Activated T-cell treated with anti-CD3 and anti-CD28 coated beads, Interleukin-2, amount 50 U/mL, for 24 hours (primary cell): ENCODE measurements at regions not wholly inside any gene's neighbourhood (a gene's known extent, or its start where the extent isn't known, plus 50 kb on each side); places are given as distances from the start of the nearest gene placed in this dataset.

ENCODE experiments used
- DNase-seq: peaks from one replicate; pipeline ENCODE4 v3.0.0-alpha.2; 2020
- H3K27ac Mint-ChIP-seq: 2 replicates; pipeline ENCODE4 v1.8.0; 2020; ENCODE audit warnings: mild to moderate bottlenecking, mixed read lengths
- H3K27me3 Mint-ChIP-seq: 2 replicates; pipeline ENCODE4 v1.8.0; 2020; ENCODE audit warnings: mixed read lengths
- H3K36me3 Mint-ChIP-seq: 2 replicates; pipeline ENCODE4 v1.8.0; 2020; ENCODE audit warnings: low read depth, mixed read lengths
- H3K4me1 Mint-ChIP-seq: 2 replicates; pipeline ENCODE4 v1.8.0; 2020; ENCODE audit warnings: low read depth, mixed read lengths
- H3K4me3 Mint-ChIP-seq: 2 replicates; pipeline ENCODE4 v1.8.0; 2020; ENCODE audit warnings: mild to moderate bottlenecking, moderate library complexity, mixed read lengths
- H3K9me3 Mint-ChIP-seq: 2 replicates; pipeline ENCODE4 v1.8.0; 2020; ENCODE audit warnings: mixed read lengths

DNA sequence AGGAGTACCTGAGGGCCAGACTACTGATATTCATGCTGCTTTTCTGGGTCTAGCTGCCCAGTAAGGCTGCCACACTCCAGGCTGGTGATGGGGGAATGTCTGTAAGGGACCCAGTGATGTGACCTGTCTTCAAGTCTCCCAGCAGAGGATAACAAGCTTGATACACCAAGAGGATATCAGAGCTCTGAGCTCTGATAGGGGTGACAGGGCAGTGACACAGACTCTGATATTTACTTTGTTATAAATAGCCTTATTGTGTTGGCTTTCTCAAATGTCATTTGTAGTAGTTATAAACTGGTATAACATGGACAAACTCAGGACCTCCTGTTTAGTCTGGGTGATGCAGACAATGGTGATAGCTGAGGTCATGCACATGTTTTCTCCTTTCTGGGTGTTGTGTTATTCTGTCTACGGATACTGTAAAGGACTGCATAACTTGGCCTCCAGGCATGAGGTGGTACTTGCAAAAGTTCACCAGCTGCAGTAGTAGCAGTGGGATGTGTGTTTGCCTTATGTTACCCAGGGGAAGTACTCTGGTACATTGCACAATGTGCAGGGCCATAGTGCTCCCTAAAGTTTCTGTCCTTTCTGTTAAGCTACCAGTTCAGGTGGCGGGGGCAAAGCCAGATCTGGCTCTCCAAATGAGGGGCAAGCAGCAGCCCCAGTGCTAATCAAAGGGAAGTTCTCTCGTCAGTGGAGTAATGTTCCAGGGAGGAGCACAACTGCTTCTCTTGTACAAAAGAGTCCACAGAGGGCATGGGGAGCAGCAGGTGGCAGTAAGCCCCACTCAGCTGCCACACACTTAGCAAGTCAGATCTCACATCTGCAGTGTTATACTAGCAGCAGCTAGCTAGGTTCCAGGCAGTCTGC is 812.2 kb downstream of the JRKL start:
- Mint-ChIP-seq H3K27ac (no peak overlapping the region), H3K4me3 (no peak overlapping the region), H3K36me3 (no peaks in the 10 kb centered on the region), H3K27me3 (no peaks in the 10 kb centered on the region), H3K4me1 (no peaks in the 10 kb centered on the region), H3K9me3 (peaks cover 8% of the 10 kb centered on the region)
- DNase-seq = no peak

DNA sequence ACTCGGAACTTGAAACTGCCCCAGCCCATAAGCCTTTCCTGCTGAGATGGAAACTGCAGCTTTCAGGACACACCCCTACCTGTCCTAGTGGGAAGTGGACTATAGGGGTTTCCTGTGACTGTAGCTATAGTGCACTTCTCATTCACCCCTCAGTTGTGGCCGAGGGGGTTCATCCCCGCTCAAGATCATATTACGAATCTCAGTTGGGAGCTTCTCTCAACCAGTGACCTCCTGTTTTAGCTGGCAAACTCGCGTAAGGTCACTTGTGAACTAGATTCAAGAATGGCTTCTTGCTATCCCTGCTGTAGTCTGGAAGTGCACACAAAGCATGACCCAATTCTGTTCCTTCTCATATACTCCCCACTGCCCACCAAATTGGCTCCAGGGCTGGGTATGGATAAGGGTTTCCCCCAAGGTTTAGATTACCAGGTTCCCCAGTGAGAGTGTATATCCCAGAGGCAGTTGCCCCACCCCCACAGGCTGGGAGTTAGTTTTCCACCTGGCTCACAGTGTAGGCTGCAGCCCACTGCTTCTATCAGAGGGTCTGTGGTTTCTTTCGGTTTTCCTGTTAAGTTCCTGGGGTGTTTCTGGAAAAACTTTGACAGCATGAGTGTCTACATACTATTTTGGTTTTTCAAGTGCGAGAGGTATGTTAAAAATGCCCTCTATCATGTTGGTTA is 812.9 kb downstream of the JRKL start:
- Mint-ChIP-seq H3K36me3 (no peaks in the 10 kb centered on the region), H3K4me1 (no peaks in the 10 kb centered on the region), H3K27me3 (no peaks in the 10 kb centered on the region)

DNA sequence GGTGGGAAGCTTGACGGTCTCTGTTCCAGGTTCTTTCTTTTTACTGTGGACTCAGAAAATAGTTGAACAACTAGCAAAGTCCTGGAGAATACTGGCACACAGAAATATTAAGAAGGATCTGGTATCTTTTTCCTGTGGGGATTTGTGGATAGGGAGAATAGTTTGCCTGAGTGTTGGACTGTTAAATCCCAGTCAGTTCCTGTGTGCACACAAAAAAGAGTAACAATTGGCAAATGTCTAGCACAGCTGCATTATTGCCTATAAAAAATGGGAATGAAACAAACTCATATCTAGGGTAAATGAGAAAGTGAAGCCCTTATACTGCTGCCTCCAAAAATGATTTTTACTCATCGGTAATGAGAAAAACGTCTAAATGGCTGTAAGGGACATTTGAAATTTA is 828.2 kb downstream of the JRKL start:
- Mint-ChIP-seq H3K27me3 (no peaks in the 10 kb centered on the region), H3K4me1 (no peaks in the 10 kb centered on the region), H3K27ac (no peak overlapping the region), H3K9me3 (no peaks in the 10 kb centered on the region), H3K4me3 (no peak overlapping the region), H3K36me3 (no peaks in the 10 kb centered on the region)
- no peak for DNase-seq

More for the DNA sequence above, 812.9 kb downstream of the JRKL start:
- H3K27ac Mint-ChIP-seq = no peak overlapping the region
- DNase-seq = no peak
- peaks cover 4% of the 10 kb centered on the region for H3K9me3 Mint-ChIP-seq
- no peak overlapping the region for H3K4me3 Mint-ChIP-seq

DNA sequence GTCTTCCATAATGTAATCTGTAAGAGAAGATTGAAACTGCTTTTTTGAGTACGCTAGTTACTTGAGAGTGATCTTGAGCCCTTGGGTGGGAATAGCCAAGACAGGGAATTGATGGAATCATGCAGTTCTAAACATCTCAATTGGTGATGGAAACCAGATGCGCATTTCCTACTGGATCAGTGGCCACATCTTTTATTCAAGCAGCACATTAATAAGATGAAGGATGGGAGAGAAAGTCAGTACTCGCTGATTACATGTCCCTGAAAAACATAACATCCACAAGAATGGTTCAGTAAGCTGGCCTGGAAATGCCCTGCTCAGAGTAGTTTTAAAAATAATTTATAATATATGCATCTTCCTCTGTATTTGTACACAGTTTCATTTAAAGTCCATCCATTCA is 833.8 kb downstream of the JRKL start:
- H3K4me3 Mint-ChIP-seq = no peak overlapping the region

DNA sequence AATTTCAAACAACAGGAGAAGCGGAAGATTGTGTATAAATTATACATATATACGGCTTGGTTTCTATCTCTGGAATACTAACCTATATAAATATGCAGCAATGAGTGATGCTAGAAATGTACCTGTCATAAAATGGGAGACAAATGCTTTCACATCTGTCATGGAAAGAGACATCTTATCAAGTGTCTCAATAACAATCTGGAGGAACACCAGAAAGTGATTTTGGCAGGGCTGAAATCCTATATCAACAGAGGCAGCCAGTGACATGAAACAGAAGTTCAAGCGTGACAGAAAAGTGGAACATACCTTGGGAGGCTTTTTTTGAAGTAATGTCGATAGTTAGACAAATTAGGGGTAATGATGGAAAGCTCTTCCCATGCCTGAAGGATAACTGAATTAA is 834.6 kb downstream of the JRKL start:
- no peaks in the 10 kb centered on the region for H3K4me1 Mint-ChIP-seq
- H3K9me3 Mint-ChIP-seq = peaks cover 3% of the 10 kb centered on the region
- H3K27me3 Mint-ChIP-seq = no peaks in the 10 kb centered on the region
- H3K4me3 Mint-ChIP-seq = no peak overlapping the region
- H3K36me3 Mint-ChIP-seq = no peaks in the 10 kb centered on the region
- no peak overlapping the region for H3K27ac Mint-ChIP-seq
- DNase-seq = no peak

More for the DNA sequence above, 833.8 kb downstream of the JRKL start:
- no peaks in the 10 kb centered on the region for H3K9me3 Mint-ChIP-seq
- no peak for DNase-seq
- no peaks in the 10 kb centered on the region for H3K27me3 Mint-ChIP-seq
- no peaks in the 10 kb centered on the region for H3K4me1 Mint-ChIP-seq
- H3K36me3 Mint-ChIP-seq = no peaks in the 10 kb centered on the region
- H3K27ac Mint-ChIP-seq = no peak overlapping the region

DNA sequence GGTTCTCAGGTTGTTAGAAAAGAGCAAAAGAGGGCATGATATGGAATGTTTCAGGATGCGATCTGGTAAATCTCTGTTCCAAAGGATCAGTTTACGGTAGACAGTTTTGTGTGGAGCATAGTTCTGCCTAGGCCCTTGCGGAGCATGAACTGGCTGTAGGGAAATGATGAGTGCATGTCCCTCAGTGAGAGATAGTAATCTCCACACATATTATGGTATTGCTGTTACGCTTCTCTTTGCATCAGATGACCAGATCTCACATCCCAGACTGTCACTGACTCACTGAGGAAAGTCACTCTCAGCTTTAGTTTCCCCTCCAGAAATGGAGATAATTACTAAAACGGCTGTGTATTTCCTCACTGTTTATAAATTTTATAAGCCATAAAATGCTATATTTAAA is 836.0 kb downstream of the JRKL start:
- no peaks in the 10 kb centered on the region for H3K36me3 Mint-ChIP-seq
- peaks cover 3% of the 10 kb centered on the region for H3K9me3 Mint-ChIP-seq
- DNase-seq = no peak
- H3K4me3 Mint-ChIP-seq = no peak overlapping the region
- H3K27me3 Mint-ChIP-seq = no peaks in the 10 kb centered on the region
- no peak overlapping the region for H3K27ac Mint-ChIP-seq
- H3K4me1 Mint-ChIP-seq = no peaks in the 10 kb centered on the region

DNA sequence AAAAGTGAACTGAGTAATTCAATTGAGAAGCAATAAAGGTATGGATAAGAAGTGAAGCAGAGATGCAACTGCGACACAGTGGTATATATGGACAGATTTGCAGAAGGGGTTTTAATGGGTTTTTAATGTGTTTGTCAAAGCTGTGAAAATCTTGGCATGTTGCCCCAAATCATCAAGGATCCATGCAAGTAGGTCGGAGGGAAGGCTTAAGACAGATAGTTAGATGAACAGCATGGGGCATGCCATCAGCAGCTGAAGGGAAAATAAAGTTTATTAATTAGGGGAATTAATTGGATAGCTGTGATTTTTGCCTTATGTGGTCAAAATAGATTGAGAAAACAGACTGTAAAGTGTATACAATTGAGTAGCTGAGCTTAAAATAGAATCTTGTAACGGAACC is 840.1 kb downstream of the JRKL start:
- Mint-ChIP-seq H3K4me1 (no peaks in the 10 kb centered on the region), H3K9me3 (peaks cover 6% of the 10 kb centered on the region), H3K27ac (no peak overlapping the region), H3K27me3 (no peaks in the 10 kb centered on the region), H3K36me3 (no peaks in the 10 kb centered on the region), H3K4me3 (no peak overlapping the region)
- no peak for DNase-seq

DNA sequence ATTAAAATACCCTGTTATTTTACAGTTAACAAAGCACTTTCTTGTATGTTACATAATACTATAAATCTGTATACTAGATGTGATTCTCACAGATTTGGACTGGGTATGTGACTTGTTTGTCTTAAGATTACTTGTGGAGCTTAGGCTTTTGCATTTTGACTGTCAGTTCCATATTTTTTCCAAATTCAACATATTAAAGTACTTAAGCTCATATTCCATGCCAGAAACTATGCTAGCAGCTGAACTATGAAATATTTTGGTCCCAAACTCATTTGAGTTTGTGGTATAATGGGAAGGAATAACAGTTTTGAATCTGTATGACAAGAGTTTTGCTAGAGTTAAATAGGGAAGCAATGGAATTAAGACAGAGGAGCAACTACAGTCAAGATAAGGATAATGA is 841.4 kb downstream of the JRKL start:
- DNase-seq = no peak
- Mint-ChIP-seq H3K27me3 (no peaks in the 10 kb centered on the region), H3K36me3 (no peaks in the 10 kb centered on the region), H3K9me3 (peaks cover 6% of the 10 kb centered on the region), H3K27ac (no peak overlapping the region), H3K4me3 (no peak overlapping the region), H3K4me1 (no peaks in the 10 kb centered on the region)

DNA sequence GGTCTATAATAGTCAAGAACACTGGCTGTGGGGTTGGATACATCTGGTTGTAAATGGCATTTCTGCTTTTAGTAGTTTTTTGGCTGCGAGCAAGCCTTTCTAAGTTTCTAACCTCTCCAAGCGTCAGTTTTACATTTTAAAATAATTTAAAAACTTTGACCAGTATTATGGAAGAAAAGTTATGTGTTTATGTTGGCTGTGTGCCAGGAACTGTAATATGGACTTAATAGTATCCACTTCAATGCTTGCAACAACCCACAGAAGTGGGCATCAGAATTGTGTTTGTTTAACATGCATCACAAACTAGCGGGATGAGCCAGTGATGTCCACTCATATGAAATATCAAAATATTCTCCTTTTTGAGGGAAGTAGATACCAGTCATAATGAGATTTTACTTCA is 844.2 kb downstream of the JRKL start:
- H3K9me3 Mint-ChIP-seq = peaks cover 10% of the 10 kb centered on the region
- no peak overlapping the region for H3K27ac Mint-ChIP-seq
- no peaks in the 10 kb centered on the region for H3K4me1 Mint-ChIP-seq
- no peaks in the 10 kb centered on the region for H3K36me3 Mint-ChIP-seq
- DNase-seq = no peak
- H3K4me3 Mint-ChIP-seq = no peak overlapping the region
- no peaks in the 10 kb centered on the region for H3K27me3 Mint-ChIP-seq

DNA sequence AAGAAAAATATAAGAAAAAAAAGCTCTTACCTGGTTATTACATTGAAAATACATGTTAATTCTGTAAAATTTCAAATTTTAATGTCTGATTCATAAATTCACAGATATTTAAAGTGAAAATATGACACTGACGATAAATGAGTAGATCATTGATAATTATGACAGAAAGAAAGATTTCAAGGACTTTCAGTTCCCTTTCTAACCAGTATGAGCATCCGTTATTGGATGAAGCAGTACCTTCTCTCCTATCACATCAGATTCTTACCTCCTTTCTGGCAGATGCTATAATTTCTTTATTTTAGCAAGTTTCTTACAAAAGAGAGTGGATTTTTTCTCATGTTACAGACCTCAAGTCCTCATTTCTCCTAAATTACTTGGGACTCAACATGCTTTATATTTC is 847.3 kb downstream of the JRKL start:
- no peak overlapping the region for H3K27ac Mint-ChIP-seq
- no peaks in the 10 kb centered on the region for H3K36me3 Mint-ChIP-seq
- H3K4me3 Mint-ChIP-seq = no peak overlapping the region
- DNase-seq = no peak
- no peaks in the 10 kb centered on the region for H3K27me3 Mint-ChIP-seq
- H3K4me1 Mint-ChIP-seq = no peaks in the 10 kb centered on the region
- H3K9me3 Mint-ChIP-seq = peaks cover 8% of the 10 kb centered on the region

DNA sequence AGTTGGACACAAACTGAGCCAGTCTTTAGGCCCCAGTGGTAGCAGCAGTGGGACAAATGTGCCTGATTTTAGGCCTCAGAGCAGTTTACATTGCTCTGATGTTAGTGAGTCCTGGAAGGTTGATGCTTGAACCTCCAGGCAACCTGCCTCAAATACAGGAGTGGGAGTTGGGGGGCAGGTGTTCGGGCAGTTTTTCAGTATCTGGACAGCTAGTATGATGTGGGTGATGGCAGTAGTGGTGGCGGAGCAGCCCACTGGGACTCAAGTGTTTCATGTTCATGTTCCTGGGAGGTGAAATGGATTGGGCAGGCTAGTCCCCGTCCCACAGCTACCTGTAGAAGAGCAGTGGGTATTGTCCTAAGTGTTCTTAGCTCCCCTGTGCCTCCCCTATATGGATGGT is 857.8 kb downstream of the JRKL start:
- Mint-ChIP-seq H3K4me3 (no peak overlapping the region), H3K27ac (no peak overlapping the region), H3K27me3 (no peaks in the 10 kb centered on the region), H3K4me1 (no peaks in the 10 kb centered on the region), H3K36me3 (no peaks in the 10 kb centered on the region), H3K9me3 (peaks cover 4% of the 10 kb centered on the region)
- DNase-seq = no peak

DNA sequence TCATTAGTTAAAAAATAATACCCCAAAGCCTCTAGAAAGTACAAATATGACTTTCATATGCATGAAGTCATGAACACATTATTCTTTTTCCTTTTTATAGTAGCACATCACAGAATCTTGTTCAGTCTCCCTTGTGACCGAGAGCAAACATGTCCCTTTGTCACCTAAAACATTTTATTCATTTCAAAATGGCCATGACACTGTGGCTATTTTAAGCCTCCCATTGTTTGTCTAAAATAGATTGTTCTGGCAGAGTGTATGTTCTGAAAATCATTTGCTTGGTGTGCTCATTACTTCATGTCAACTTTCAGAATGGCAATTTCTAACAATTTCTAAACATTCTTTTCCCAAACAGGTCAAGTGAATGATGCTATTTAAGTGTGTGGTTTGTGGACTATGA is 865.0 kb downstream of the JRKL start:
- no peaks in the 10 kb centered on the region for H3K4me1 Mint-ChIP-seq
- no peak overlapping the region for H3K4me3 Mint-ChIP-seq
- no peak for DNase-seq
- no peaks in the 10 kb centered on the region for H3K27me3 Mint-ChIP-seq
- H3K36me3 Mint-ChIP-seq = no peaks in the 10 kb centered on the region
- H3K27ac Mint-ChIP-seq = no peak overlapping the region
- peaks cover 2% of the 10 kb centered on the region for H3K9me3 Mint-ChIP-seq

DNA sequence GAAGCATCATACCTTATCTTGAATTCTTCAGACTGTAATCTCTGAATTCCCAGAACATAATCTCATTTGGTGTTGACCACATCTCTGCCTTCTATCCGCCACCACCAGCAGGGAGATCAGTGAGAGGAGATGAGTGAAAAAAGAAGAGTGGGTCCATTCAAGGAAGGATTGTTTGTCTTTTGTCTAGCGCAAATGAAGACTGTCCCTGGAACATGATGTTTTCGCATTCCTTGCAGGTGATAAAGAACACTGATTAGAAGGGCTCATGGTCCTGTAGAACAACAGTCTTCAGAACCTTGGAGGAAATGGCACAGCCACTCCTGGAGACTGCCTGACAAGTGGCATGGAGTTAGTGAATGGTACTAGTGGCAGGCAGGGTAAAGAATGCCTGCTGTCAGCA is 869.6 kb downstream of the JRKL start:
- no peaks in the 10 kb centered on the region for H3K27me3 Mint-ChIP-seq
- H3K36me3 Mint-ChIP-seq = no peaks in the 10 kb centered on the region
- DNase-seq = no peak
- H3K4me1 Mint-ChIP-seq = no peaks in the 10 kb centered on the region
- H3K9me3 Mint-ChIP-seq = peaks cover 2% of the 10 kb centered on the region
- H3K4me3 Mint-ChIP-seq = no peak overlapping the region
- no peak overlapping the region for H3K27ac Mint-ChIP-seq

DNA sequence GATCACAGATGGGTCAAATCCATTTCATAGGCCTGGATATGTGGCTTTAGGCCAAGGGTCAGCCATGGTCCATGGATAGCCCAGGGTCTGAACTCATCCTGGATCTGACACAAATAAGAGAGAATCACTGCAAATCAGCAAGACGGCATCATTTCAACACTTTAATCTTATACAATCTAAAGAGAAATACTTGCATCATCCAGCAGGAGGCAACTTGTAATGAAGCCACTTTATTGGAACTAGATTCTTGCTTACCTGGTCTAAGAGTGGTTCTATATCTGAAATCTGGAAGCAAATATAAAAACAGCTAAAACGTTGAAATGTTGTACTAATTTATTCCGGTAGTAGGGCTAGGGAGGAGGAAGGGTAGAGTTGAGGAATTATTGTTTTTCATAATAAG is 870.1 kb downstream of the JRKL start:
- H3K27ac Mint-ChIP-seq = no peak overlapping the region
- no peak overlapping the region for H3K4me3 Mint-ChIP-seq
- peaks cover 2% of the 10 kb centered on the region for H3K9me3 Mint-ChIP-seq
- DNase-seq = no peak
- H3K27me3 Mint-ChIP-seq = no peaks in the 10 kb centered on the region
- no peaks in the 10 kb centered on the region for H3K4me1 Mint-ChIP-seq
- no peaks in the 10 kb centered on the region for H3K36me3 Mint-ChIP-seq

DNA sequence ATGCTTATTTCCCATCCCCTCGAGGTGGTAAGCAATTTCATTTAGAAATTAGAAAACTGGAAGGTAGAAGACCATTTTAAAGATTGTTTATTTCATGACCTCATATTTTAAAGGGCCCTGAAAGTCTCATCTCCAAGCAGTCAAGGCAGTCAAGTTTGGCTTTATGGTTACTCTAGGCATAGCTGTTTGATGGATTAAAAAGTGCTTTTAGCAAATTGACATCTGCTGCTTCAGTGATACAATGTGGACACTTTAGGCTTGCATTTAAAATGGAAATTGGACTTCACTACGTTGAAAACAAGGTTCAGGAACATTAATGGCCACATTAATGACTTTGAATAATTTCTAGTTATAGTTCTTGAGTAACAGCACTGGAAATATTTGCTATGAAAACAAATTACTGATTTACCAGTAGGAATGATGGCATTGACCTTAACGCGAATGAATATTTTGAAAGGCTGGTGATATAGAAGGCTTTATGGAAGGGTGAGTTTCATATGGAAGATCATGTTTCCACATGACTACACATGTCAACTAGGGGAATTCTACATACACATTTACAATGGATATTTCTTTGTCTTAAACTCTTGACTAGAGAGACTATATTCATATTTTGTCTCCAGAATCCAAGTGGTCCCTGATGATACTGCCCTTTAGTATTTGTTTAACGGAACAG is 873.5 kb downstream of the JRKL start:
- Mint-ChIP-seq H3K27me3 (no peaks in the 10 kb centered on the region), H3K36me3 (no peaks in the 10 kb centered on the region), H3K4me1 (no peaks in the 10 kb centered on the region), H3K27ac (no peak overlapping the region), H3K4me3 (no peak overlapping the region), H3K9me3 (peaks cover 5% of the 10 kb centered on the region)
- no peak for DNase-seq
